HepG2 (cell line): ENCODE measurements at regions not wholly inside any gene's neighbourhood (a gene's known extent, or its start where the extent isn't known, plus 50 kb on each side); places are given as distances from the start of the nearest gene placed in this dataset.

Source experiments
- ATAC-seq: fragments of 200-7000 bp; cut with Tn5 transposase; 3 replicates; pipeline ENCODE4 v1.9.1; 2020; ENCODE audit warnings: mild to moderate bottlenecking, moderate library complexity
- BruUV-seq: library from RNA; stranded (reverse); fragments of 400-500 nt; replicated peaks from 2 replicates; lab custom pipeline; 2021; lab: Mats Ljungman, UMichigan
- CTCF ChIA-PET: fragments of 300-600 bp; formaldehyde crosslinking; extraction: SDS; loops from one replicate; lab custom pipeline; 2021; ENCODE audit warnings: low total read pairs, inconsistent platforms, low intra/inter-chr PET ratio; lab: Yijun Ruan, JAX
- POLR2A ChIA-PET: fragments of 350-600 bp; sonication (Branson Sonifier 250); formaldehyde crosslinking; loops from one replicate; lab custom pipeline; 2020; ENCODE audit warnings: antibody characterized with exemption, inconsistent platforms; lab: Yijun Ruan, JAX
- DNase-seq: peaks from one replicate; pipeline ENCODE4 v3.0.0-alpha.2; 2015; ENCODE audit warnings: low spot score
- FAIRE-seq: peaks from 3 replicates; lab custom pipeline; 2011; peaks lifted over from hg19 to GRCh38; lab: Jason Lieb, UNC
- H2AFZ ChIP-seq: one replicate; pipeline ENCODE4 v1.6.1; 2011; ENCODE audit warnings: low read length, inconsistent platforms
- H3K27ac ChIP-seq: fragments of 300-600 bp; 3 replicates; pipeline ENCODE4 v1.8.0; 2011; ENCODE audit warnings: mixed run types, mild to moderate bottlenecking, mixed read lengths, low read length, inconsistent platforms; ENCODE audit not compliant: insufficient read depth; ENCODE audit errors: extremely low read length
- H3K27me3 ChIP-seq, 2 experiments: fragments of 200-600 bp in 1 of 2; 2 replicates in 1 of 2; 3 replicates in 1 of 2; pipeline versions ENCODE4 v1.6.0 to v1.8.0; 2011; ENCODE audit warnings: low read length in 2 of 2, mild to moderate bottlenecking in 2 of 2, moderate library complexity in 2 of 2, inconsistent platforms in 1 of 2; ENCODE audit not compliant: insufficient read depth in 2 of 2, control insufficient read depth in 1 of 2
- H3K36me3 ChIP-seq, 2 experiments: fragments of 200-600 bp in 1 of 2; replicated peaks in 1 of 2; 2 replicates in 1 of 2; 3 replicates in 1 of 2; pipeline versions ENCODE4 v1.5.1 to v1.8.0; 2011; ENCODE audit warnings: low read length in 2 of 2, inconsistent platforms in 1 of 2; ENCODE audit not compliant: insufficient read depth in 2 of 2, control insufficient read depth in 1 of 2
- H3K4me1 ChIP-seq: 2 replicates; pipeline ENCODE4 v1.5.1; 2012; ENCODE audit warnings: low read length, inconsistent platforms; ENCODE audit not compliant: insufficient read depth
- H3K4me2 ChIP-seq: 2 replicates; pipeline ENCODE4 v1.6.0; 2011; ENCODE audit warnings: low read depth, low read length, inconsistent platforms
- H3K4me3 ChIP-seq, 3 experiments: fragments of 200-600 bp in 1 of 3; sonication (generic), shearing (Covaris generic) in 1 of 3; replicated peaks in 1 of 3; 2 replicates each; pipeline ENCODE4 v1.5.1; 2011 to 2016; ENCODE audit warnings: low read length in 3 of 3, inconsistent platforms in 2 of 3, low read depth in 2 of 3, mild to moderate bottlenecking in 2 of 3, control low read depth in 1 of 3, mixed read lengths in 1 of 3; ENCODE audit not compliant: insufficient read depth in 1 of 3
- H3K79me2 ChIP-seq: one replicate; pipeline ENCODE4 v1.6.1; 2011; ENCODE audit warnings: low read length, inconsistent platforms; ENCODE audit not compliant: insufficient read depth
- H3K9ac ChIP-seq: 2 replicates; pipeline ENCODE4 v1.6.0; 2011; ENCODE audit warnings: mild to moderate bottlenecking, low read depth, low read length, inconsistent platforms; ENCODE audit not compliant: insufficient read depth
- H3K9me3 ChIP-seq: 2 replicates; pipeline ENCODE4 v1.5.1; 2012; ENCODE audit warnings: mild to moderate bottlenecking, low read length
- H4K20me1 ChIP-seq: 2 replicates; pipeline ENCODE4 v1.6.0; 2011; ENCODE audit warnings: inconsistent platforms, mild to moderate bottlenecking, low read length, moderate library complexity; ENCODE audit not compliant: insufficient read depth
- CHD2 ChIP-seq: IDR thresholded peaks from 2 replicates; pipeline ENCODE4 v1.6.1; 2011; ENCODE audit warnings: low read depth, low read length, improper control_type of control experiment
- MED8 ChIP-seq: sonication (generic); formaldehyde crosslinking; IDR thresholded peaks from 2 replicates; pipeline ENCODE4 v1.8.1; 2023; ENCODE audit warnings: mild to moderate bottlenecking, missing genetic modification reagents; ENCODE audit not compliant: insufficient replicate concordance
- NRL ChIP-seq: sonication (generic); formaldehyde crosslinking; IDR thresholded peaks from 2 replicates; pipeline ENCODE4 v1.5.0; 2020; ENCODE audit warnings: missing genetic modification reagents, mild to moderate bottlenecking, moderate library complexity, borderline replicate concordance
- ZNF431 ChIP-seq: sonication (generic); formaldehyde crosslinking; IDR thresholded peaks from 2 replicates; pipeline ENCODE4 v1.9.0; 2022; ENCODE audit warnings: missing genetic modification reagents, low read depth, mild to moderate bottlenecking, borderline replicate concordance
- ZNF446 ChIP-seq: sonication (generic); formaldehyde crosslinking; IDR thresholded peaks from 2 replicates; pipeline ENCODE4 v1.5.0; 2020; ENCODE audit warnings: mild to moderate bottlenecking, missing genetic modification reagents
- ZNF569 ChIP-seq: sonication (generic); formaldehyde crosslinking; IDR thresholded peaks from 2 replicates; pipeline ENCODE4 v1.5.0; 2020; ENCODE audit warnings: mild to moderate bottlenecking, missing genetic modification reagents, moderate library complexity, borderline replicate concordance
- ZUFSP ChIP-seq: sonication (generic); formaldehyde crosslinking; IDR thresholded peaks from 2 replicates; pipeline ENCODE4 v1.9.0; 2021; ENCODE audit warnings: missing genetic modification reagents, mild to moderate bottlenecking, borderline replicate concordance
- WGBS: methylation state at CpG from one replicate; pipeline ENCODE4 v1.1.6; 2017; ENCODE audit warnings: low lambda C conversion rate; 5-methylcytosine and 5-hydroxymethylcytosine counted together
- in situ Hi-C: cut with HindIII; loops from 2 replicates; pipeline ENCODE4 v1.10.0; 2017; ENCODE audit warnings: low pct_unique_long_range_greater_than_20kb; ENCODE audit not compliant: extremely low pct_ligation_motif_present
- intact Hi-C: fragments of 100-400 bp; cut with micrococcal nuclease; formaldehyde crosslinking; loops from one replicate; pipeline ENCODE4 v1.10.0; 2022; ENCODE audit not compliant: unreplicated experiment

- intact Hi-C loops: no loop called here
- no peak for ATAC-seq
- H3K9me3 ChIP-seq: peaks cover 9% of the 10 kb centered on the region
- POLR2A ChIA-PET: no interaction called here
- no peaks in the 10 kb centered on the region for H3K79me2 ChIP-seq
- no peaks in the 10 kb centered on the region for H4K20me1 ChIP-seq
- TF ChIP-seq MED8 (CRISPR knock-in tag) (no peak), CHD2 (no peak), ZUFSP (no peak), NRL (CRISPR knock-in tag) (no peak), ZNF446 (CRISPR knock-in tag) (no peak)
- TF ChIP-seq, all 625 proteins: peak for 0
- Histone ChIP-seq H3K36me3 (no peaks in the 10 kb centered on the region), H3K4me2 (no peak overlapping the region), H3K9ac (no peak overlapping the region), H3K4me3 (no peak overlapping the region), H3K27ac (no peak overlapping the region), H2AFZ (no peak overlapping the region), H3K4me1 (peaks cover 16% of the 10 kb centered on the region), H3K27me3 (peaks cover 1 to 5% of the 10 kb centered on the region in 2 experiments; a peak in 2 of 5 replicates)
- WGBS: 50% methylated on average over 2 of the region's 2 CpGs
- in situ Hi-C loops: no loop called here
- DNase-seq: no peak
- FAIRE-seq: no peak
- CTCF ChIA-PET: no interaction called here
- no TSS peak for BruUV-seq
Measured at GRCh38 chr13:98089246-98089645, 53.6 kb upstream of the FARP1 start.

- POLR2A ChIA-PET: no interaction called here
- ATAC-seq: no peak
- TF ChIP-seq ZNF431 (CRISPR knock-in tag) (peak; percentile 100), ZNF569 (CRISPR knock-in tag) (no peak)
- no peak for DNase-seq
- no peaks in the 10 kb centered on the region for H3K79me2 ChIP-seq
- whole genome bisulfite sequencing: 59% methylated on average over 6 of the region's 6 CpGs
- no peak for FAIRE-seq
- H3K4me1 ChIP-seq: peaks cover 21% of the 10 kb centered on the region; the same call in 1 of the 2 replicates
- no peak overlapping the region for H3K9ac ChIP-seq
- H3K4me3 ChIP-seq: no peak overlapping the region
- H3K4me2 ChIP-seq: no peak overlapping the region
- intact Hi-C loops (no loop called here), in situ Hi-C loops (loop anchor here (10.0 kb wide), 1 partner anchor 238 kb away; no protein-coding TSS in a partner anchor)
- peaks cover 9% of the 10 kb centered on the region for H3K9me3 ChIP-seq
- no peaks in the 10 kb centered on the region for H3K36me3 ChIP-seq
- H3K27me3 ChIP-seq: peaks cover 1 to 5% of the 10 kb centered on the region in 2 experiments; a peak in 2 of 5 replicates
- H3K27ac ChIP-seq: no peak overlapping the region
- CTCF ChIA-PET: no interaction called here
- no TSS peak for BruUV-seq
- no peak overlapping the region for H2AFZ ChIP-seq
- no peaks in the 10 kb centered on the region for H4K20me1 ChIP-seq
Measured at GRCh38 chr13:98092888-98093287, 50.0 kb upstream of the FARP1 start.
